ENCODE measurements at regions not wholly inside any gene's neighbourhood (a gene's known extent, or its start where the extent isn't known, plus 50 kb on each side); places are given as distances from the start of the nearest gene placed in this dataset.

DNA sequence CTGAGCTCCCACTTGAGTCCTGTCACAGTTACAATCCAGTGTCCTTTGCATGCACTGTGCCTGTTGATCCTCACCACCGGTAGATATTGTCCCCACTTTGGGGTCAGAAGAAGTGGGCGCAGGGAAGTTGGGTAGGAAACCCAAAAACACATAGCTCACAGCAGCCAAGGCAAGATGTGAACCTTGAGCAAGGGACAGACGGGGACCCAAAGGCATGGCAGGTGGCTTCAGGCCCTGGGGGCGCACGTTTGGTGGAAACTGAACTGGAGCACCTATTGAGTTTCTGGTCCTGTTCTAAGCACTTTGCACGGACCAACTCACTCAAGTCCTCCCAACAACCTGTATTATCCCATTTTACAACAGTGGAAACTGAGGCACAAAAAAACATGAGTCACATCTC, 82.8 kb upstream of the ZNF716 start:
- Histone ChIP-seq H3K27ac (no peak overlapping the region), H3K4me1 (no peaks in the 10 kb centered on the region), H3K9me3 (peaks cover 0 to 97% (median 83%) of the 10 kb centered on the region in 8 donors), H3K4me3 (no peak overlapping the region), H3K36me3 (no peaks in the 10 kb centered on the region), H3K27me3 (replicated peaks in 1 of 7) (no peaks in the 10 kb centered on the region)
- TF ChIP-seq POLR2A (IDR thresholded peaks at IDR 0.05) (no peak), POLR2AphosphoS5 (IDR thresholded peaks at IDR 0.05) (no peak)
- TF ChIP-seq, protein P1, sequence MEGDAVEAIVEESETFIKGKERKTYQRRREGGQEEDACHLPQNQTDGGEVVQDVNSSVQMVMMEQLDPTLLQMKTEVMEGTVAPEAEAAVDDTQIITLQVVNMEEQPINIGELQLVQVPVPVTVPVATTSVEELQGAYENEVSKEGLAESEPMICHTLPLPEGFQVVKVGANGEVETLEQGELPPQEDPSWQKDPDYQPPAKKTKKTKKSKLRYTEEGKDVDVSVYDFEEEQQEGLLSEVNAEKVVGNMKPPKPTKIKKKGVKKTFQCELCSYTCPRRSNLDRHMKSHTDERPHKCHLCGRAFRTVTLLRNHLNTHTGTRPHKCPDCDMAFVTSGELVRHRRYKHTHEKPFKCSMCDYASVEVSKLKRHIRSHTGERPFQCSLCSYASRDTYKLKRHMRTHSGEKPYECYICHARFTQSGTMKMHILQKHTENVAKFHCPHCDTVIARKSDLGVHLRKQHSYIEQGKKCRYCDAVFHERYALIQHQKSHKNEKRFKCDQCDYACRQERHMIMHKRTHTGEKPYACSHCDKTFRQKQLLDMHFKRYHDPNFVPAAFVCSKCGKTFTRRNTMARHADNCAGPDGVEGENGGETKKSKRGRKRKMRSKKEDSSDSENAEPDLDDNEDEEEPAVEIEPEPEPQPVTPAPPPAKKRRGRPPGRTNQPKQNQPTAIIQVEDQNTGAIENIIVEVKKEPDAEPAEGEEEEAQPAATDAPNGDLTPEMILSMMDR (IDR thresholded peaks at IDR 0.05 in 8 of 11, conservative IDR thresholded peaks at IDR 0.05 in 3 of 11), result no peak
- no peak for DNase-seq
- intact Hi-C loops (cut with DNase I; ENCODE audit: low total_unique reads), result no loop called here
- 74 to 83% (median 82%) methylated on average over 6 of the region's 6 CpGs for WGBS, 5 donors

DNA sequence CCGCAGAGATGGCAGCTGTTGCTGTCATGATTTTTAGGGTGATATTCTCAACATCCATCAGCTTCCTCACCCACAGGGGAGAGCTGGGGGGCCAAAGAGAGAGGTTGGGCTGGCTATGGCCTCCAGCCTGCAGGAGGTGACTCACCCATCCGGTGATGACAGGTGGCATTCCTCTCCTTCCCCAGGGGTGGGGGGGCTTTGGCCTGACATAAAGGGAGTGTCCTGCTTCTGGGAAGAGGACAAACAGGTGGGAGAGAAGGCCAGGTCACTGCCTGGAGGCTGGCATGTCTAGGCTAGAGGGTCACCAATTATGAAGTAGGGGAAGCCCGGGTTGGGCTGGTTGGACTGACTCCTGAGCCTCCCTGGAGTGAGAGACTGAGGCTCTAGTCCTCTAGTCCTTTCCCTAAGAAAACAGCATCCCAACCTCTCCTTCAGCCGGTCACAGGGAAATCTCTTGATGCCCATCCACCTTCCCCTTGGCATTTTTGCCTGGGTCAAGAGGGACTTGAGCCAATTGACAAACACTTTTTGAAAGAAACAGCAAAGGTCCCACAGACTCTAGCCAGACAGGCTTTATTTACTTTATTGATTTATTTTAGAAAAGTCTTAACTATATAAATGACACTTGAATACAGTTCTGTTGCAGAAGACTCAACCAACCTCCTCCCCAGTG, 79.8 kb upstream of the ZNF716 start:
- Histone ChIP-seq H3K4me3 (no peak overlapping the region), H3K27me3 (replicated peaks in 1 of 7) (no peaks in the 10 kb centered on the region), H3K36me3 (no peaks in the 10 kb centered on the region), H3K9me3 (peaks cover 0 to 97% (median 84%) of the 10 kb centered on the region in 8 donors), H3K4me1 (no peaks in the 10 kb centered on the region), H3K27ac (no peak overlapping the region)
- TF ChIP-seq POLR2A (IDR thresholded peaks at IDR 0.05) (no peak), POLR2AphosphoS5 (IDR thresholded peaks at IDR 0.05) (no peak)
- TF ChIP-seq, protein P1 (IDR thresholded peaks at IDR 0.05 in 8 of 11, conservative IDR thresholded peaks at IDR 0.05 in 3 of 11), result no peak
- DNase-seq, result no peak
- intact Hi-C loops (cut with DNase I; ENCODE audit: low total_unique reads), result no loop called here
- WGBS, 5 donors, result 67 to 88% (median 79%) methylated on average over 4 of the region's 4 CpGs

GRCh38 chr7:57370739-57371098, 79.3 kb upstream of the ZNF716 start:
- intact Hi-C loops (cut with DNase I; ENCODE audit: low total_unique reads), result no loop called here
- WGBS, 5 donors, result 55 to 80% (median 61%) methylated on average over 2 of the region's 2 CpGs
- Histone ChIP-seq H3K27me3 (replicated peaks in 1 of 7) (no peaks in the 10 kb centered on the region), H3K9me3 (peaks cover 0 to 97% (median 80%) of the 10 kb centered on the region in 8 donors), H3K36me3 (no peaks in the 10 kb centered on the region), H3K4me1 (no peaks in the 10 kb centered on the region), H3K27ac (no peak overlapping the region), H3K4me3 (no peak overlapping the region)
- no peak for DNase-seq
- TF ChIP-seq POLR2AphosphoS5 (IDR thresholded peaks at IDR 0.05) (no peak), POLR2A (IDR thresholded peaks at IDR 0.05) (no peak)
- TF ChIP-seq, protein P1 (IDR thresholded peaks at IDR 0.05 in 8 of 11, conservative IDR thresholded peaks at IDR 0.05 in 3 of 11), result no peak

- no peak overlapping the region for H3K4me3 ChIP-seq
- H3K27ac ChIP-seq, result peak overlapping the region in 7 of 8 donors; percentile 43 to 82 (median 70)
- no peaks in the 10 kb centered on the region for H3K36me3 ChIP-seq
- intact Hi-C loops (cut with DNase I; ENCODE audit: low total_unique reads), result no loop called here
- no peaks in the 10 kb centered on the region for H3K4me1 ChIP-seq
- H3K9me3 ChIP-seq, result peaks cover 0 to 96% (median 59%) of the 10 kb centered on the region in 8 donors
- TF ChIP-seq POLR2AphosphoS5 (IDR thresholded peaks at IDR 0.05) (peak in 1 of 3 donors; percentile 57), POLR2A (IDR thresholded peaks at IDR 0.05) (no peak)
- 47 to 81% (median 53%) methylated on average over 2 of the region's 2 CpGs for WGBS, 5 donors
- no peak for DNase-seq
- no peaks in the 10 kb centered on the region for H3K27me3 ChIP-seq (replicated peaks in 1 of 7)
Measured at GRCh38 chr7:57375783-57376182, 74.2 kb upstream of the ZNF716 start.
